ENCODE measurements at regions not wholly inside any gene's neighbourhood (a gene's known extent, or its start where the extent isn't known, plus 50 kb on each side); places are given as distances from the start of the nearest gene placed in this dataset.

DNA sequence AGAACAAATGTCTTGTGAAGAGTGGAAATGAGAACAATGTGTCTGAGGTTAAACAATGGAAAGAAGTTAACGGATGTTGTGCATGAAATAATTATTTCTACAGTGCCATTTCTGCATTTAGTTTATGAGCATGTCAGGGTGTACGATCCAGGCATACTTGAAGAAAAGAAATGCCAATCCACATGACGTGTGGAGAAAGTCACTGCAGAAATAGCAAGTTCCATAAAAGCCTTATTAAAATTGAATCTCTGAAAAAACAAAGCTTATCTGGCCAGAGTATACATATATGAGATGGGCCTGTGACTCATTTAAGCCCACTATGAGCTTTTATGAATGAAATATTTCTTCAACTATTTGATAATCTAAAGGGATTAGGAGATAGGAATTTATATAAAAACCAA is 426.1 kb downstream of the EFNB2 start:
- TF ChIP-seq, protein P1, sequence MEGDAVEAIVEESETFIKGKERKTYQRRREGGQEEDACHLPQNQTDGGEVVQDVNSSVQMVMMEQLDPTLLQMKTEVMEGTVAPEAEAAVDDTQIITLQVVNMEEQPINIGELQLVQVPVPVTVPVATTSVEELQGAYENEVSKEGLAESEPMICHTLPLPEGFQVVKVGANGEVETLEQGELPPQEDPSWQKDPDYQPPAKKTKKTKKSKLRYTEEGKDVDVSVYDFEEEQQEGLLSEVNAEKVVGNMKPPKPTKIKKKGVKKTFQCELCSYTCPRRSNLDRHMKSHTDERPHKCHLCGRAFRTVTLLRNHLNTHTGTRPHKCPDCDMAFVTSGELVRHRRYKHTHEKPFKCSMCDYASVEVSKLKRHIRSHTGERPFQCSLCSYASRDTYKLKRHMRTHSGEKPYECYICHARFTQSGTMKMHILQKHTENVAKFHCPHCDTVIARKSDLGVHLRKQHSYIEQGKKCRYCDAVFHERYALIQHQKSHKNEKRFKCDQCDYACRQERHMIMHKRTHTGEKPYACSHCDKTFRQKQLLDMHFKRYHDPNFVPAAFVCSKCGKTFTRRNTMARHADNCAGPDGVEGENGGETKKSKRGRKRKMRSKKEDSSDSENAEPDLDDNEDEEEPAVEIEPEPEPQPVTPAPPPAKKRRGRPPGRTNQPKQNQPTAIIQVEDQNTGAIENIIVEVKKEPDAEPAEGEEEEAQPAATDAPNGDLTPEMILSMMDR (IDR thresholded peaks at IDR 0.05): no peak
- no peak for TF ChIP-seq POLR2AphosphoS5 (IDR thresholded peaks at IDR 0.05)
